Testis (tissue), 2 donors: ENCODE measurements at regions not wholly inside any gene's neighbourhood (a gene's known extent, or its start where the extent isn't known, plus 50 kb on each side); places are given as distances from the start of the nearest gene placed in this dataset.
"Not testable (repeated sequence)": the region's sequence is repeated elsewhere in the genome, so short reads cannot be mapped to it uniquely, and the experiment has no call there.

ENCODE experiments used
- DNase-seq: peaks from one replicate; pipeline ENCODE4 v3.0.0-alpha.2; 2019
- H3K27ac ChIP-seq, 2 donors: fragments of 200-600 bp; sonication (generic); one replicate each; pipeline ENCODE4 v1.5.1; 2019
- H3K27me3 ChIP-seq: fragments of 200-600 bp; sonication (generic); one replicate; pipeline ENCODE4 v1.5.1; 2019
- H3K36me3 ChIP-seq: fragments of 200-600 bp; sonication (generic); one replicate; pipeline ENCODE4 v1.5.1; 2017; ENCODE audit warnings: low read depth; ENCODE audit errors: missing control alignments
- H3K4me1 ChIP-seq: fragments of 200-600 bp; sonication (generic); one replicate; pipeline ENCODE4 v1.5.1; 2019
- H3K4me3 ChIP-seq, 2 donors: fragments of 200-600 bp; sonication (generic); one replicate each; pipeline ENCODE4 v1.5.1; 2017 to 2019
- H3K9me3 ChIP-seq: fragments of 200-600 bp; sonication (generic); one replicate; pipeline ENCODE4 v1.5.1; 2017
- CTCF ChIP-seq, 3 experiments: fragments of 450-650 bp in 2 of 3; fragments of 200-600 bp in 1 of 3; sonication (generic) in 1 of 3; IDR thresholded peaks; one replicate each; pipeline ENCODE4 v1.5.1; 2016 to 2019; ENCODE audit warnings: antibody characterized with exemption in 3 of 3, mild to moderate bottlenecking in 2 of 3, moderate library complexity in 1 of 3
- POLR2A ChIP-seq: fragments of 450-650 bp; IDR thresholded peaks from one replicate; pipeline ENCODE4 v1.6.1; 2017; ENCODE audit warnings: antibody characterized with exemption, mild to moderate bottlenecking, moderate library complexity
- WGBS, 2 donors: methylation state at CpG; one replicate each; pipeline ENCODE4 v1.1.5; 2018; 5-methylcytosine and 5-hydroxymethylcytosine counted together
- intact Hi-C: fragments of 100-400 bp; cut with DNase I; formaldehyde crosslinking; loops from one replicate; pipeline ENCODE4 v1.15.1; 2023; ENCODE audit warnings: low total_unique reads

DNA sequence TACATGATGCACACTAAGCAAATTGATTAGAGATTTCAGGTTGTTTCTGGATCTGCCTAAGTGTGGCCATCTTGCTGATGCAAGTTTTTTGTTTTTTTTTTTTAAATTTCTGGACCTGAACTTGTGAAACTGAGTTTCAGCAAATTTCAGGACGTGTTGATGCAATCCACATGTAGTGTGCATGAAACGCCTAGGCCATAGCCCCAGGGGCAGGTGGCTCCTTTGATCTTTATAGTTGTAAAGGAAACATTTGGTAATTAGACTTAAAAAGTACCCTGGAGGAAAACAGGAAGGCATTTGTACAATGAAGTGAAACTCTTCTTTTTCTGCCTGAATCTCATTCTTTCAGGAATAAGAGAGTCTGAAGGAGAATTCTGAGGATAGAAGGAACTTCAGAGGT, 162.2 kb upstream of the LHX8 start:
- intact Hi-C loops, result no loop called here
- TF ChIP-seq POLR2A (no peak), CTCF (IDR thresholded peaks at IDR 0.05) (no peak)
- Histone ChIP-seq H3K4me1 (no peaks in the 10 kb centered on the region), H3K27ac (no peak overlapping the region), H3K9me3 (no peaks in the 10 kb centered on the region), H3K4me3 (no peak overlapping the region), H3K36me3 (no peaks in the 10 kb centered on the region), H3K27me3 (no peaks in the 10 kb centered on the region)
- DNase-seq, result no peak
- WGBS, 2 donors, result 51 to 52% methylated on average over 2 of the region's 2 CpGs

DNA sequence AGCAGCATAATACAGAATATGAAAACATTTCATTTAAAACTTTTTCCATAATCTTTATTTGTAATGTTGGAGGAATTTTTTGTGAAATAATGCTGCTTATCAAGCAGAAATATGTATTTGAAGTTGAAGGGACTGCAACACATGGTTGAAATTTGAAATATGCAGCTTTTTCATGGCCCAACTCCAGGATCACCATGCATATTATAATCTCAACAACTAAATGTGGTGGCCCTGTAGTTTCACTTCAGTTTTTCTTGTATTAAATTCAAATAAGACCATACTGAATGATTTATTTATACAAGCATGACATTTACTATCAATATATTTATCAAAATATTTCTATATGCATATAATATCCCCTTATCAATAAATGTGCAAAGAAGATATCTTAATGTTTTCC, 157.7 kb upstream of the LHX8 start:
- Histone ChIP-seq H3K9me3 (no peaks in the 10 kb centered on the region), H3K4me3 (no peak overlapping the region), H3K27me3 (no peaks in the 10 kb centered on the region), H3K36me3 (no peaks in the 10 kb centered on the region), H3K27ac (no peak overlapping the region), H3K4me1 (no peaks in the 10 kb centered on the region)
- intact Hi-C loops, result no loop called here
- TF ChIP-seq POLR2A, result no peak
- no peak for TF ChIP-seq CTCF (IDR thresholded peaks at IDR 0.05)
- no peak for DNase-seq

DNA sequence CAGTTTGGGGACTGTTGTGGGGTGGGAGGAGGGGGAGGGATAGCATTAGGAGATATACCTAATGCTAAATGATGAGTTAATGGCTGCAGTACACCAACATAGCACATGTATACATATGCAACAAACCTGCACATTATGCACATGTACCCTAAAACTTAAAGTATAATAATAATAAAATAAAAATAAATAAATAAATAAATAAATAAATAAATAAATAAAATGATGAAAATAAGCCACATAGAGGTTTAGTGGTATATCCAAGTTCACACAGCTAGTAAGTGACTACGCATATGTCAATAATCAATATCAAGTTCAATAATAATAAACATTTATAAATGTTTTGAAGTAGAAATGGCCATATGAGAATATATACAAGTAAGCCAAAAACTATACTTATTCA, 141.7 kb upstream of the LHX8 start:
- H3K36me3 ChIP-seq, H3K4me3 ChIP-seq, H3K4me1 ChIP-seq, H3K27me3 ChIP-seq, intact Hi-C loops, H3K27ac ChIP-seq, H3K9me3 ChIP-seq, DNase-seq: not testable (repeated sequence)
- WGBS, 2 donors, result 90 to 98% methylated on average over 1 of the region's 1 CpG

DNA sequence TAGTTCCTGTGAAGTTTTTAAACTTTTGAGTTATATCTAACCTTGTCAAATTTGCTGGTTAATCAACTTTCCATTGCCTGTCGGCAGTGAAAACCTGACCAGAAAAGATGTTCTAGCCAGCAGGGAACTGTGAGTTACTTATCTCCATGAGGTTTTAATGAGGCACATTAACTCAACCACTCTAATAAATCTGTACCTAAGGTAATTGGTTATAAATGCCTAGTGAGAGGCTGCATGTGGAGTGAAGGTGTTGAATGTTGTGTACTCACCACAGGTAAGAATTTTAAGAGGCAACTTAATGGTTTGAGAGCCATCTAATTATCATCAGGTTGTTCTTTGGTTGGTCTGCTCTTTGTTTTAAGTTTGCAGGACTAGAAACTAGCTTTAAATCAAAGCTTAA, 138.4 kb upstream of the LHX8 start:
- WGBS, 2 donors, result 45 to 53% methylated on average over 1 of the region's 1 CpG
- DNase-seq, result no peak
- Histone ChIP-seq H3K27ac (no peak overlapping the region), H3K9me3 (no peaks in the 10 kb centered on the region), H3K4me1 (no peaks in the 10 kb centered on the region), H3K36me3 (no peaks in the 10 kb centered on the region), H3K4me3 (no peak overlapping the region), H3K27me3 (no peaks in the 10 kb centered on the region)
- intact Hi-C loops, result no loop called here
- TF ChIP-seq CTCF (IDR thresholded peaks at IDR 0.05) (no peak), POLR2A (no peak)

DNA sequence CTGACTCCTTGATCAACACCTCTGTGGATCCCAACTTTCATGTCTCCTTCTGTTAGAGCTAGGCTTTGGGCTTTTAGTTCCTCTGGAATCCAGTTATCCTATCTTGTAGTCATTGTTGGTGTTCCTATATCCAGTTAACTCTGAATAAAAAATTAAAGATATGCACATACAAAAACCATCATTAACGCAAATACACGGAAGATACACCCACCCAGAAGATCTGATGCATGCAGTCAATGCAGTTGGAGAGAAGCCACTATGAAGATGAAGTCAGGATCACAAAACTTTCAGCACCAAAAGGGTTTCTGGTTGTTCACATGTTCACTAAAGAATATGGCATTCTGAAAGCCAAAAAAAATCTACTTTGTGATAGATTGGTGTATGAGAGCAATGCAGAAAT, 123.6 kb upstream of the LHX8 start:
- TF ChIP-seq POLR2A, result no peak
- TF ChIP-seq CTCF (IDR thresholded peaks at IDR 0.05), result no peak
- no peak for DNase-seq
- 79 to 100% methylated on average over 2 of the region's 2 CpGs for WGBS, 2 donors

More for the DNA sequence above, 123.6 kb upstream of the LHX8 start:
- Histone ChIP-seq H3K27me3 (no peaks in the 10 kb centered on the region), H3K4me3 (no peak overlapping the region), H3K36me3 (no peaks in the 10 kb centered on the region), H3K9me3 (no peaks in the 10 kb centered on the region), H3K27ac (no peak overlapping the region), H3K4me1 (no peaks in the 10 kb centered on the region)
- intact Hi-C loops, result no loop called here
